Ishikawa (cell line): ENCODE measurements at regions not wholly inside any gene's neighbourhood (a gene's known extent, or its start where the extent isn't known, plus 50 kb on each side); places are given as distances from the start of the nearest gene placed in this dataset.

ENCODE experiments used
- CEBPB ChIP-seq: IDR thresholded peaks from 2 replicates; pipeline ENCODE4 v1.6.1; 2012
- EP300 ChIP-seq: IDR thresholded peaks from 2 replicates; pipeline ENCODE4 v1.6.1; 2012; ENCODE audit warnings: borderline replicate concordance
- FOXM1 ChIP-seq: IDR thresholded peaks from 2 replicates; pipeline ENCODE4 v1.6.1; 2012; ENCODE audit warnings: low read depth, borderline replicate concordance
- REST ChIP-seq: IDR thresholded peaks from 2 replicates; pipeline ENCODE4 v1.6.1; 2012; ENCODE audit warnings: low read depth, mild to moderate bottlenecking
- ZBTB7A ChIP-seq: IDR thresholded peaks from 2 replicates; pipeline ENCODE4 v1.6.1; 2012; ENCODE audit warnings: low read depth

GRCh38 chr13:32849369-32849768, 166.9 kb upstream of the KL start:
- no peak for TF ChIP-seq EP300
- no peak for TF ChIP-seq CEBPB
- no peak for TF ChIP-seq REST
- no peak for TF ChIP-seq FOXM1
- no peak for TF ChIP-seq ZBTB7A
